ENCODE measurements at regions not wholly inside any gene's neighbourhood (a gene's known extent, or its start where the extent isn't known, plus 50 kb on each side); places are given as distances from the start of the nearest gene placed in this dataset.

- TF ChIP-seq POLR2AphosphoS5 (IDR thresholded peaks at IDR 0.05) (no peak), EP300 (IDR thresholded peaks at IDR 0.05) (no peak), CTCF (IDR thresholded peaks at IDR 0.05) (no peak), POLR2A (IDR thresholded peaks at IDR 0.05; ENCODE audit: low read depth) (no peak)
Measured at GRCh38 chr17:77286391-77286640, 145.5 kb downstream of the SEC14L1 start.
